HG03280 (cell line): ENCODE measurements at regions not wholly inside any gene's neighbourhood (a gene's known extent, or its start where the extent isn't known, plus 50 kb on each side); places are given as distances from the start of the nearest gene placed in this dataset.

Source experiments
- ATAC-seq: cut with Tn5 transposase; IDR thresholded peaks from one replicate; pipeline ENCODE4 v1.9.1; 2021; ENCODE audit warnings: mild to moderate bottlenecking, moderate library complexity; ENCODE audit not compliant: unreplicated experiment

- ATAC-seq = no peak
Observed at GRCh38 chr4:140316799-140317198, 56.6 kb upstream of the SCOC start.

GRCh38 chr4:140315970-140316369 is 57.5 kb upstream of the SCOC start:
- no peak for ATAC-seq

GRCh38 chr4:140315438-140315837 is 58.0 kb upstream of the SCOC start:
- no peak for ATAC-seq

GRCh38 chr4:140315019-140315418 is 58.4 kb upstream of the SCOC start:
- ATAC-seq = no peak

- no peak for ATAC-seq
Observed at GRCh38 chr4:140312100-140312499, 61.3 kb upstream of the SCOC start.

GRCh38 chr4:140311257-140311835 is 62.1 kb upstream of the SCOC start:
- ATAC-seq = no peak

- no peak for ATAC-seq
Observed at GRCh38 chr4:140309124-140309870, 64.1 kb upstream of the SCOC start.

GRCh38 chr4:140308366-140309123 is 64.9 kb upstream of the SCOC start:
- ATAC-seq = no peak

GRCh38 chr4:140305053-140305452 is 68.4 kb upstream of the SCOC start:
- no peak for ATAC-seq

- ATAC-seq = no peak
Observed at GRCh38 chr4:140304346-140304745, 69.1 kb upstream of the SCOC start.

- ATAC-seq = no peak
Observed at GRCh38 chr4:140302151-140302859, 71.1 kb upstream of the SCOC start.

- ATAC-seq = no peak
Observed at GRCh38 chr4:140300271-140300970, 73.0 kb upstream of the SCOC start.

- no peak for ATAC-seq
Observed at GRCh38 chr4:140298001-140298400, 75.4 kb upstream of the SCOC start.

- ATAC-seq = no peak
Observed at GRCh38 chr4:140297221-140297570, 76.2 kb upstream of the SCOC start.

- ATAC-seq = no peak
Observed at GRCh38 chr4:140296335-140297220, 76.9 kb upstream of the SCOC start.

GRCh38 chr4:140293979-140294378 is 79.5 kb upstream of the SCOC start:
- ATAC-seq = no peak

GRCh38 chr4:140291259-140291658 is 82.2 kb upstream of the SCOC start:
- no peak for ATAC-seq

GRCh38 chr4:140289486-140289885 is 84.0 kb upstream of the SCOC start:
- no peak for ATAC-seq

GRCh38 chr4:140286456-140286855 is 87.0 kb upstream of the SCOC start:
- no peak for ATAC-seq

GRCh38 chr4:140284456-140284855 is 89.0 kb upstream of the SCOC start:
- ATAC-seq = no peak
